Ishikawa (cell line): ENCODE measurements at regions not wholly inside any gene's neighbourhood (a gene's known extent, or its start where the extent isn't known, plus 50 kb on each side); places are given as distances from the start of the nearest gene placed in this dataset.

Experiments used
- CEBPB ChIP-seq: IDR thresholded peaks from 2 replicates; pipeline ENCODE4 v1.6.1; 2012
- CREB1 ChIP-seq: IDR thresholded peaks from 2 replicates; pipeline ENCODE4 v1.6.1; 2012; ENCODE audit warnings: low read depth
- EGR1 ChIP-seq: IDR thresholded peaks from 2 replicates; pipeline ENCODE4 v1.6.1; 2012
- EP300 ChIP-seq: IDR thresholded peaks from 2 replicates; pipeline ENCODE4 v1.6.1; 2012; ENCODE audit warnings: borderline replicate concordance
- FOXM1 ChIP-seq: IDR thresholded peaks from 2 replicates; pipeline ENCODE4 v1.6.1; 2012; ENCODE audit warnings: low read depth, borderline replicate concordance
- MAX ChIP-seq: IDR thresholded peaks from 2 replicates; pipeline ENCODE4 v1.6.1; 2012
- NFIC ChIP-seq: IDR thresholded peaks from 2 replicates; pipeline ENCODE4 v1.6.1; 2012
- RAD21 ChIP-seq: IDR thresholded peaks from 2 replicates; pipeline ENCODE4 v1.6.1; 2012; ENCODE audit warnings: low read depth
- REST ChIP-seq: IDR thresholded peaks from 2 replicates; pipeline ENCODE4 v1.6.1; 2012; ENCODE audit warnings: low read depth, mild to moderate bottlenecking
- TAF1 ChIP-seq: IDR thresholded peaks from 2 replicates; pipeline ENCODE4 v1.6.1; 2012; ENCODE audit warnings: low read depth, mild to moderate bottlenecking
- TCF12 ChIP-seq: IDR thresholded peaks from 2 replicates; pipeline ENCODE4 v1.6.1; 2012; ENCODE audit warnings: low read depth
- TEAD4 ChIP-seq: IDR thresholded peaks from 2 replicates; pipeline ENCODE4 v1.6.1; 2012
- USF1 ChIP-seq: IDR thresholded peaks from 2 replicates; pipeline ENCODE4 v1.6.1; 2012
- YY1 ChIP-seq: IDR thresholded peaks from 2 replicates; pipeline ENCODE4 v1.6.1; 2012; ENCODE audit warnings: low read depth
- ZBTB7A ChIP-seq: IDR thresholded peaks from 2 replicates; pipeline ENCODE4 v1.6.1; 2012; ENCODE audit warnings: low read depth

- no peak for TF ChIP-seq EGR1
- TF ChIP-seq TCF12, result no peak
- TF ChIP-seq USF1, result no peak
- TF ChIP-seq TAF1, result no peak
- TF ChIP-seq RAD21, result no peak
Observed at GRCh38 chr2:215829261-215829660, 184.1 kb downstream of the MREG start.

- TF ChIP-seq CEBPB (peak; percentile 92), USF1 (no peak), MAX (no peak), RAD21 (peak; percentile 74)
Observed at GRCh38 chr2:215828528-215829184, 184.7 kb downstream of the MREG start.

- TF ChIP-seq USF1 (no peak), CEBPB (no peak), EGR1 (no peak), TCF12 (no peak), EP300 (no peak), NFIC (no peak), MAX (no peak), TAF1 (no peak), REST (no peak), YY1 (no peak), RAD21 (no peak), FOXM1 (no peak), CREB1 (no peak)
Observed at GRCh38 chr2:215826838-215827441, 186.4 kb downstream of the MREG start.

- TF ChIP-seq FOXM1, result no peak
- no peak for TF ChIP-seq NFIC
- TF ChIP-seq CEBPB, result no peak
- TF ChIP-seq CREB1, result no peak
- no peak for TF ChIP-seq TEAD4
- no peak for TF ChIP-seq TCF12
- TF ChIP-seq EGR1, result no peak
- TF ChIP-seq MAX, result no peak
Observed at GRCh38 chr2:215826376-215826775, 187.0 kb downstream of the MREG start.

GRCh38 chr2:215825707-215826106, 187.6 kb downstream of the MREG start:
- TF ChIP-seq EGR1 (no peak), REST (no peak), FOXM1 (no peak), RAD21 (no peak), MAX (no peak), CEBPB (no peak), ZBTB7A (no peak), USF1 (no peak), NFIC (no peak), EP300 (no peak), YY1 (no peak), CREB1 (no peak), TAF1 (no peak), TCF12 (no peak)
